HEK293T (cell line): ENCODE measurements at regions not wholly inside any gene's neighbourhood (a gene's known extent, or its start where the extent isn't known, plus 50 kb on each side); places are given as distances from the start of the nearest gene placed in this dataset.

Experiments used
- ELF4 ChIP-seq: fragments of 450-650 bp; IDR thresholded peaks from 2 replicates; pipeline ENCODE4 v1.6.1; 2017; ENCODE audit warnings: antibody characterized with exemption
- FOXK2 ChIP-seq: fragments of 450-650 bp; IDR thresholded peaks from 2 replicates; pipeline ENCODE4 v1.6.1; 2016; ENCODE audit warnings: mild to moderate bottlenecking
- FOXM1 ChIP-seq: fragments of 450-650 bp; IDR thresholded peaks from 2 replicates; pipeline ENCODE4 v1.6.1; 2017; ENCODE audit warnings: mild to moderate bottlenecking, borderline replicate concordance
- HDGF ChIP-seq: fragments of 450-650 bp; IDR thresholded peaks from 2 replicates; pipeline ENCODE4 v1.6.1; 2017; ENCODE audit warnings: antibody characterized with exemption, borderline replicate concordance
- LEF1 ChIP-seq: fragments of 450-650 bp; IDR thresholded peaks from 2 replicates; pipeline ENCODE4 v1.6.1; 2017; ENCODE audit warnings: mild to moderate bottlenecking, borderline replicate concordance
- PKNOX1 ChIP-seq: fragments of 450-650 bp; IDR thresholded peaks from 2 replicates; pipeline ENCODE4 v1.6.1; 2016
- SP1 ChIP-seq: fragments of 450-650 bp; IDR thresholded peaks from 2 replicates; pipeline ENCODE4 v1.6.1; 2017
- TARDBP ChIP-seq: fragments of 450-650 bp; IDR thresholded peaks from 2 replicates; pipeline ENCODE4 v1.6.1; 2016
- ZNF384 ChIP-seq: fragments of 450-650 bp; IDR thresholded peaks from 2 replicates; pipeline ENCODE4 v1.6.1; 2016

DNA sequence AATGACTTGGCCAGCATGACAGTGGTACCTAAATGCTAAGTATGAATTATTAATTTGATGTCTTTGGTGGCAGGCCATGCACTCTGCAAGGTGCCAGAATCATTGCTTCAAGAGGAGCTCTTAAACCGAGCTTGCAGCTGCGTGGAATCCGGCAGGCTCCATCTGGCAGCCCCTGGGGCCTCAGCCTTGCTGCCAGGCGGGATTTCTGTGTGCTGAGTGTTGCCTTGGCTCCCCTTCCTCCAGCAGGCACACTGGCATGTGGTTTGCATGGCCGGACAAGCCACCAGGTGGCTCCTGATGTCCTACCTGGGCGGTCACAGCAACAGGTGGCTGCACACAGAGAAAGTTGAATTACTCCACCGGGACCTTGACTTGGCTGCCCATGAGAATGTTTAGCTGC is 155.4 kb downstream of the URB2 start:
- TF ChIP-seq FOXK2, result no peak
- TF ChIP-seq FOXM1, result no peak
- no peak for TF ChIP-seq ZNF384
- no peak for TF ChIP-seq TARDBP
- no peak for TF ChIP-seq SP1
- TF ChIP-seq HDGF, result no peak
- no peak for TF ChIP-seq LEF1
- TF ChIP-seq ELF4, result no peak
- no peak for TF ChIP-seq PKNOX1
